GM12865 (cell line): ENCODE measurements at regions not wholly inside any gene's neighbourhood (a gene's known extent, or its start where the extent isn't known, plus 50 kb on each side); places are given as distances from the start of the nearest gene placed in this dataset.
"Not testable (repeated sequence)": the region's sequence is repeated elsewhere in the genome, so short reads cannot be mapped to it uniquely, and the experiment has no call there.

Source experiments
- DNase-seq: peaks from one replicate; pipeline ENCODE4 v3.0.0; 2010; ENCODE audit warnings: low read depth
- H3K4me3 ChIP-seq: 2 replicates; pipeline ENCODE4 v1.5.1; 2011; ENCODE audit warnings: mild to moderate bottlenecking, low read depth, low read length, control low read depth
- CTCF ChIP-seq: IDR thresholded peaks from 2 replicates; pipeline ENCODE4 v1.5.1; 2011; ENCODE audit warnings: low read length, control low read depth, low read depth, inconsistent platforms; ENCODE audit not compliant: insufficient read depth; ENCODE audit errors: missing control alignments

DNA sequence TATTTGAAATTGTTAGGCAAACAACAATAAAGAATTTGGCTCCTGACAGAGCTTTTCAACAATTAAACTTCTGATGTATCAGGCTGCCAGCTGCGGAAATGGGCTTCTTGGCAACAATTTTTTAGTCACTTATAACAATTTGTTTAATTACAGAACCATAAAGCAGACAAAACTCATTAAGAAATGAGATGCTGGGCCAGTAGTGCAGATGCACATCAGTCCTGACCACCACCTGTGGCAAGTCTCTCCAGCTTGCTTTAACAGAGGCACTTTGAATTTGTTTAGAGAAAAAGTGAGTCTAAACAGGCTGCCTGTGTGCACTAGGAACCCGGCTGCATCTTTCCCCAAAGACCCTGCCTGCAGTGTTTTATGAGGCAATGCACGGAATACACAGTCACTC, 1124.4 kb downstream of the NXPH1 start:
- H3K4me3 ChIP-seq: no peak overlapping the region
- no peak for DNase-seq
- TF ChIP-seq CTCF: no peak

DNA sequence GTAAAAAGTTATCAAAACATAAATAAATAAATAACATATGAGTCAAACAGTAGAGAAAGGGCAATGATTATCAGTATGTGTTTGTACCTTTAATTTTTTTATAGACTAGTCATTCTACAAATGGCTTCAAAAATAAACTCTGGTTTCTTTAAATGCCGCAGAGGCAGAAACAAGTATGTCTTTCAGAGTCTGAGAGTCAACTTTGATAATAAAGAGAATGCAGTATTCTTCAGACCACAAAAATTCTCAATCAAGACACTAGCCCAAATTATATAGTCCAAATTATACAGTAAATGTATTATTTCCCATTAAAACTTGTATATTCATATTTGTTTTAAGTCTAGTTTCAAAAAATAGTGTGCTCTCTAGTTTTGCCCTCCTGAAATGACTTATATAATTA, 1142.3 kb downstream of the NXPH1 start:
- no peak for DNase-seq
- no peak for TF ChIP-seq CTCF
- H3K4me3 ChIP-seq: no peak overlapping the region

GRCh38 chr7:9582824-9583223, 1149.4 kb downstream of the NXPH1 start:
- no peak for TF ChIP-seq CTCF
- no peak for DNase-seq
- no peak overlapping the region for H3K4me3 ChIP-seq

DNA sequence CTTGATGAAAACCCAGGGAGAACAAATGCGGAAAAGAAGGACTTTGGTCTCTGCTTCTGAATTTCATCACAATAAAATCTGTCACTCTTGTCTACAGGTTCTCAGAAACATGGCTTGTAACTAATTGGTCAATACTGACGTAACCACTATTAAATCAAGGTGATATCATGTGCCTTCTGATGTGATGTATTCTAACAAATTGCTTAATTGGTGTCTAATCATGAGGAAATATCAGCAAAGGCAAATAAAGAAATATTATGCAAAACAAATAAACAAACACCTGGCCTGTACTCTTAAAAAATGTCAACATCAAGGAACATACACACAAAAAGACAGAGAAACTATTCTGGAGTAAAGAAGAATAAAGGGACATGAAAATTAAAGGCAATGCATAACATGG, 1165.0 kb downstream of the NXPH1 start:
- H3K4me3 ChIP-seq: no peak overlapping the region
- no peak for DNase-seq
- no peak for TF ChIP-seq CTCF

DNA sequence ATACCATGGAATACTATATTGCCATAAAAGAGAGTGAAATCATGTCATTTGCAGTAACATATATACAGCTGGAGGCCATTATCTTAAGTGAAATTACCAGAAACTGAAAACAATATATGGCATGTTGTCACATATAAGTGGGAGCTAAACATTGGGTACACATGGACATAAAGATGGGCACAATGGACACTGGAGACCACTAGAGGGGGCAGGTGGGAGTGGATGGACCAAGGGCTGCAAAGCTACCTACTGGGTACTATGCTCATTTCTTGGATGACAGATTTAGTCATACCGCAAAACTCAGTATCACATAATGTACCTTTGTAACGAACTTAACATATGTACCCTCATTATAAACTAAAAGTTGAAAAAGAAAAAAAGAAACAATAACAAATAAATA, 1167.6 kb downstream of the NXPH1 start:
- no peak overlapping the region for H3K4me3 ChIP-seq
- no peak for DNase-seq
- no peak for TF ChIP-seq CTCF

DNA sequence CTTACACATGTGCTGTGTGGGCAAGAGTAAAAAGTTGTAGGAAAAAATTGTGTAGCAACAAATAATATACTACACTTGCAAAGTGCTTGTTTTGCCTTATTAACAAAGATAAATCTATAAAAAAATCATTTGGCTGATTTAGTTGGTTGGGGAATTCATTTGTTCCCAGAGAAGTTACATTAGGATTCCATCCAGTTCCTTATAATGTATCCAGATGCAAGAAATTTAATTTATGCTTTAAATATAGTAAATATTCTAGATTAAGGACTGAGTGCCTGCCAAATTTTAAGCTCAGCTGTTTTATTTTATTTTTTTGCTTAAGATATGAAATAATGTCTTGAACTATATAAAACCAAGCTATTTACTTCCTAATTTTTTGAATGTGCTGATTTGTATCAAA, 1169.9 kb downstream of the NXPH1 start:
- no peak for DNase-seq
- no peak overlapping the region for H3K4me3 ChIP-seq
- no peak for TF ChIP-seq CTCF

DNA sequence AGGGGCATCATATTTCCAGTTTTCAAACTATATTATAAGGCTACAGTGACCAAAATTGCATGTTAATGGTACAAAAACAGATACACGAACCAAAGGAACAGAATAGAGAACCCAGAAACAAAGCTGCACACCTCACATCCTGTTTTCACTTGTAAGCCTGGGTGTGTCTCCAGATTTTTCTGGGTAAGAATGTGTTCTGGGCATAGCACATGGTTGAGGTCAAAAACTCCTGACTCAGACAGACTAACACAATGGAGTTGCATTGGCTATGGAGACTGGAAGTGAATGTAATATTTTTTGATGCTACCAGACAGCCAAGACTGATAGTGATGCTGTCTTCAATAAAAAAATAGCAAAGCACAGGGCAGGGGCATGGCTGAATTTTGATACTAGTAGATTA, 1175.2 kb downstream of the NXPH1 start:
- no peak overlapping the region for H3K4me3 ChIP-seq
- TF ChIP-seq CTCF: no peak
- DNase-seq: no peak

DNA sequence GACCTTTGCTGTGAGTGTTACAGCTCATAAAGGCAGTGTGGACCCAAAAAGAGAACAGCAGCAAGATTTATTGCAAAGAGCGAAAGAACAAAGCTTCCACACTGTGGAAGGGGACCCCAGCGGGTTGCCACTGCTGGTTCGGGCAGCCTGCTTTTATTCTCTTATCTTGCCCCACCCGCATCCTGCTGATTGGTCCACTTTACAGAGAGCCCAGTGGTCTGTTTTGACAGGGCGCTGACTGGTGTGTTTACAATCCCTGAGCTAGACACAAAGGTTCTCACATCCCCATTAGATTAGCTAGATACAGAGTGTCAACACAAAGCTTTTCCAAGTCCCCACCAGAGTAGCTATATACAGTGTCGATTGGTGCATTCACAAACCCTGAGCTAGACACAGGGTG, 1187.5 kb downstream of the NXPH1 start:
- not testable (repeated sequence) for DNase-seq, H3K4me3 ChIP-seq

- H3K4me3 ChIP-seq, DNase-seq: not testable (repeated sequence)
Measured at GRCh38 chr7:9621306-9621902, 1188.0 kb downstream of the NXPH1 start.
